ENCODE measurements at regions not wholly inside any gene's neighbourhood (a gene's known extent, or its start where the extent isn't known, plus 50 kb on each side); places are given as distances from the start of the nearest gene placed in this dataset.

GRCh38 chr21:36576441-36576840, 96.5 kb upstream of the CLDN14 start:
- no peak for TF ChIP-seq CTCF (conservative IDR thresholded peaks at IDR 0.05; ENCODE audit: low read depth in 2 of 2)
- no peak for TF ChIP-seq EZH2phosphoT487 (IDR thresholded peaks at IDR 0.05; ENCODE audit: unreplicated experiment)
- TF ChIP-seq POLR2AphosphoS5 (IDR thresholded peaks at IDR 0.05; ENCODE audit: low read depth), result no peak
